Mesodermal cell (in vitro differentiated cells): ENCODE measurements at regions not wholly inside any gene's neighbourhood (a gene's known extent, or its start where the extent isn't known, plus 50 kb on each side); places are given as distances from the start of the nearest gene placed in this dataset.
"Not testable (repeated sequence)": the region's sequence is repeated elsewhere in the genome, so short reads cannot be mapped to it uniquely, and the experiment has no call there.

Experiments
- H3K27ac ChIP-seq: 2 replicates; pipeline ENCODE4 v1.7.0; 2013; ENCODE audit warnings: mild to moderate bottlenecking, low read depth, low read length, moderate library complexity; ENCODE audit not compliant: severe bottlenecking
- H3K36me3 ChIP-seq: 2 replicates; pipeline ENCODE4 v1.7.1; 2013; ENCODE audit warnings: mild to moderate bottlenecking, low read length, moderate library complexity; ENCODE audit not compliant: control insufficient read depth, insufficient read depth
- H3K4me1 ChIP-seq: one replicate; pipeline ENCODE4 v1.7.1; 2013; ENCODE audit warnings: mild to moderate bottlenecking, low read length; ENCODE audit not compliant: insufficient read depth, control insufficient read depth, poor library complexity, severe bottlenecking
- H3K4me3 ChIP-seq: 2 replicates; pipeline ENCODE4 v1.7.0; 2013; ENCODE audit warnings: low read length, control low read depth, mild to moderate bottlenecking; ENCODE audit not compliant: insufficient read depth, poor library complexity, severe bottlenecking; ENCODE audit errors: extremely low read depth
- H3K9me3 ChIP-seq: 2 replicates; pipeline ENCODE4 v1.7.1; 2013; ENCODE audit warnings: mild to moderate bottlenecking, low read length, moderate library complexity; ENCODE audit not compliant: control insufficient read depth
- WGBS, 2 experiments: methylation state at CpG; one replicate each; pipeline ENCODE4 v1.1.5; 2013; ENCODE audit warnings: missing lambda C conversion rate in 2 of 2; ENCODE audit not compliant: insufficient coverage in 2 of 2; 5-methylcytosine and 5-hydroxymethylcytosine counted together

DNA sequence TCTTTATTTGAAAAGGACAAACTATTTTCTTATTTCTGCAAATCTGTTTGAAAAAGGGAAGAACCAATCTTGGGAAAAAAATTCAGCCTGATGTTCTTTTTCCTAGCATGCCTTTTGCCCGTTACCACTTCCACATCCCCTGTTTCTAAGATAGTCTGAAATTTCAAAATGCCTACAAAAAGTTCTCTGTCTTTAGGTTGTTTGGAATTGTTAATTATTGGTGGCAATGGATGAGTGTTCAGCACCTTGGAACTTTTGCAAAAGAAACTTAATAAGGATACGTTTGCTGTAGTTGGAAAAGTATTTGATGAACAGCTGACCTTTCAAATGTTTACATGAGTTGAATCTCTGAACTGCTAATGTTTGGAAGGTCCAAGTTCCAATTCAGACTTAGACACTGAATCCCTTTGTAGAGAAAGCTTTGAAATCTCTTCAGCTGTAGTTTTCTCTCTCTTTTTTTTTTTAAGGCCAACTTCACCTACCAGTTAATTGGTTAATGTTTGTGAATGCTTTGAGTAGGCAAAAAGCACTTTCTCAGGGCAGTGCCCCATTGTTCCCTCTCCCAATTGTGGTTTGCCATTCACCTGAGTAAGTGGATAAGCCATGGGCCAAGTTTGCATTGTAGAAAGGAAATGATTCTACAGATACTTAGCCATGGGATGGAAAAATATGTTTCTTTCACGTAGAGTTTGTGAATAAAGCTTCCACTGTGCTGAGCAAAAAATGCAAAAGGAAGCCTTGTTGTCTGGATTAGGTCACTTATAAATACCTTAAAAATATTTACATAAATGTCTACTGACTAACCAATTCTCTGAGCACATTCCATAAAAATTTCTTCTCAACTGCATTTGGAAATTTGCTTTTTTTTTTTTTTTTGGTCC lies 156.4 kb upstream of the ELL2 start:
- no peak overlapping the region for H3K4me3 ChIP-seq
- no peaks in the 10 kb centered on the region for H3K36me3 ChIP-seq
- H3K9me3 ChIP-seq = no peaks in the 10 kb centered on the region
- 89 to 100% methylated on average over 1 of the region's 3 CpGs for WGBS, 2 experiments
- H3K4me1 ChIP-seq = no peaks in the 10 kb centered on the region
- no peak overlapping the region for H3K27ac ChIP-seq

DNA sequence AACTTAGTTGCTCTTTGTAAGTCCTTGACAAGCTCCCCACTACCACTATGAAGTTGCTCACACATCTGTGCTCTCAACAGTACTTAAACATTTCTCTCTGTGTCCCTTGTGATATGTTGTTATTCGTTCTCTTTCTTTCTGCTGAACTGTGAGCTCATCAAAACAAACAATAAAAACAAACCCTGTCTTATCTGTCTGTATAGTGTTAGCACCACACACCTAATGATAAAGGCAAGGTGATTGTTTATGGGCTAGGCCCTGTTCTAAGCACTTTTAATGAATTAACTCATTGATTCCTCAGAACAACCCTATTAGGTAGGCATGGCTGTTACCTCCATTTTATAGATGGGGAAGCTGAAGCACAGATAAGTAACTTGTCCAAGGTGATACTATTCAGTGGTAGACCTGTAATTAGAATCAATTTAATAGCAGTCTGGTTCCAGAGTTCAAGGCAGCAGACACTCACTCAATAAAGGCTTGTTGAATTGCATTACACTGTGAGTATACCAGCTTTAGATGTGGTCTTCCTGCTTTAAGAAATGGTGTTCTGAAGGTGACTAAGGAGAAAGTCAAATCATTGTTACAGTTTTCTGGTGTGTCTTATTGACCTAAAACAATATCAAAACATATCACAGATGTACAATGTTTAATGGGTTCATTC lies 153.6 kb upstream of the ELL2 start:
- Histone ChIP-seq H3K4me3 (no peak overlapping the region), H3K27ac (no peak overlapping the region), H3K36me3 (no peaks in the 10 kb centered on the region), H3K4me1 (no peaks in the 10 kb centered on the region), H3K9me3 (no peaks in the 10 kb centered on the region)
- no CpG with 5 or more reads among the region's 1 CpG for WGBS, 2 experiments

DNA sequence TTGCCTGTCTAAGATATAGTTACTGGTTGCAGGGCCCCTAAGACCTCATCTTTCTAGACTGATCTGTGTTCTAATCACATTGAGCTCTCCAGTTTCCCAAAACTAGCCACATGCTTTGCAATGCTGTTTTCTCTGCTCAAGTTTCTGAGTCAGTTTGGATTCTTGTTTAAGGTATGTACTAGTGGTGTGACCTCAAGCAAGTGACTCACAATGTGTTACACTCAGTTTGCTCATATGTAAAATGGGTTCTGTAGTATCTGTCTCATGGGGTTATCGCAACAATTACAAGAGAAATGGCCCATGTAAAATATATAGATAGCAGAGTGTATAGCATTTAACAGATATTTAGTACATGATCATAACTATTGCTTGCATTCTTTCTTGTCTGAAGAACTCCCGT lies 153.1 kb upstream of the ELL2 start:
- Histone ChIP-seq H3K4me1 (no peaks in the 10 kb centered on the region), H3K36me3 (no peaks in the 10 kb centered on the region), H3K27ac (no peak overlapping the region), H3K4me3 (no peak overlapping the region), H3K9me3 (no peaks in the 10 kb centered on the region)
- no CpG with 5 or more reads among the region's 2 CpGs for WGBS, 2 experiments

DNA sequence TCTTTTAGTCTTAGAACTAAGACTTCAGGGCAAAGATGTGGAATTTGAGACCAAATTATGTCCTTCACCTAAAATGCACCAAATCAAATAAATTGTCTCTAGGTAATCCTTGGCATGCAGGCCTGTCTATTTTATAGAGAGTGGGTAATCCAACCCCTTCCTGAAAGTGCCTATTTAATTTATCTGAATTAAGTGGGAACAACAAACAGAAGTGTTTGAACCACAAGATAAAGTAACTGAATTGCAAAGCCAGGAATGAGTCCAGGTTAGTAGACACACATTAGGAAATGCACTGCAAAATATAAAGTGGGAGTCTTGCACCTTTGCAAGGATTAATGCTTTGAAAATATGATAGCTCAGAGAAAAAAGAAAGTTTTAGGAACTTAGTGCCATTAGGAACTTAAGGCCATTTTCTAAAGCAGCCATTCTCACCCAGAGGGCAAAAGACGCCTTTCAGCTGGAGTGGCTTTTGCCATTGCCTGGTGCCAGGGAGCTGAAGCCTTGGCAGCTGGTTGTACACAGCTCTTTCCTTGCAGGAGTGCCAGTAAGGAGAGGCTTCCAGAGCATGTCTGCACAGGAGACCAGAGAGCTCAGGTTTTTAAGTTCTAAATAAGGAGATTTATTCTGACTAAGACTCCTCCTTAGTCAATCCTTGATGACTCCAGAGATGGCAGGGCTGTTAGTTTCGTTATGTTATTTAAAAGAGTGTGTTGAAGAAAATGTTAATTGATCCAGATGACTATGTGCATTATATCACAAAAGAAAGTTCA lies 151.7 kb upstream of the ELL2 start:
- H3K36me3 ChIP-seq = no peaks in the 10 kb centered on the region
- no peaks in the 10 kb centered on the region for H3K9me3 ChIP-seq
- H3K4me3 ChIP-seq = no peak overlapping the region
- H3K4me1 ChIP-seq = no peaks in the 10 kb centered on the region
- WGBS, 2 experiments = 80 to 83% methylated on average over 1 of the region's 2 CpGs
- H3K27ac ChIP-seq = no peak overlapping the region

DNA sequence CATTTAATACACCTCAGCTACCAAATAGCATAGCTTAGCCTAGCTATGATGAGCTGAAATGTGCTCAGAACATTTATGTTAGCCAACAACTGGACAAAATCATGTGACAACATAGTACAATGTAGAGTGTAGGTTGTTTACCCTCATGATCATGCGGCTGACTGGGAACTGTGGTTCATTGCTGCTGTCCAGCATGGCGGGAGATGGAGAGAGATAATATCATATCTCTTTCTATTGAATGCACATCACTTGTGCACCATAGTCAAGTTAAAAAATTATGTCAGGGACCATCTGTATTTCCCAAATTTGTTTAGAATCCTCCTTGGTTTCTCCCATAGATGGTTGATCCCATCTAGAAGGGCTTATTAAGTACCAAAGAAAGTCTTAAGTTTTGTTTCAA lies 151.1 kb upstream of the ELL2 start:
- Histone ChIP-seq H3K36me3 (no peaks in the 10 kb centered on the region), H3K4me3 (no peak overlapping the region), H3K9me3 (no peaks in the 10 kb centered on the region), H3K27ac (no peak overlapping the region), H3K4me1 (no peaks in the 10 kb centered on the region)
- WGBS, 2 experiments = no CpG with 5 or more reads among the region's 2 CpGs

DNA sequence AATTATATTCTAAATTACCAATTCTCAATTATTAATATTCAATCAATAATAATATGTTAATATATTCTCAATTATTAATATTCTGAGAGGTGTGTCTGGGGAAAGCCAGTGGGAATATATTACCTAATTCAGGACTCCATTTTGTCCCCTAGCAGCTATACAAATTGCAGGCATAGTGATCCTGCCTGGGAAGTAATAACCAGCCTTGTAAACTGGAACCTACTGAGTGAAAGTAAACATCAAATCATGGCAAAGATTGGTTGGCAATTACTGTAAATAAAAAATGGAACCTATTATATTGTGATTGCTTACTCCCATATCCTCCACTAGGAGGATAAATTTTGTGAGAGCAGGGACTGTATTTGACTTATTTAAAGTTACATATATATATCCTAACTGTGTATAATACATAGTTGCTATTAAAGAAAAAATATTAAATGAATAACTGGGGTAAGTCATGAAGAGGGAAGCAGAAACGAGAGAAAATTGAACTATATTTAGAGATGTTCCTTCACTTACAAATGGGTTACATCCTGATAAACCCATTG lies 150.5 kb upstream of the ELL2 start:
- no CpG with 5 or more reads among the region's 1 CpG for WGBS, 2 experiments
- Histone ChIP-seq H3K36me3 (no peaks in the 10 kb centered on the region), H3K9me3 (no peaks in the 10 kb centered on the region), H3K4me3 (no peak overlapping the region), H3K4me1 (no peaks in the 10 kb centered on the region), H3K27ac (no peak overlapping the region)

DNA sequence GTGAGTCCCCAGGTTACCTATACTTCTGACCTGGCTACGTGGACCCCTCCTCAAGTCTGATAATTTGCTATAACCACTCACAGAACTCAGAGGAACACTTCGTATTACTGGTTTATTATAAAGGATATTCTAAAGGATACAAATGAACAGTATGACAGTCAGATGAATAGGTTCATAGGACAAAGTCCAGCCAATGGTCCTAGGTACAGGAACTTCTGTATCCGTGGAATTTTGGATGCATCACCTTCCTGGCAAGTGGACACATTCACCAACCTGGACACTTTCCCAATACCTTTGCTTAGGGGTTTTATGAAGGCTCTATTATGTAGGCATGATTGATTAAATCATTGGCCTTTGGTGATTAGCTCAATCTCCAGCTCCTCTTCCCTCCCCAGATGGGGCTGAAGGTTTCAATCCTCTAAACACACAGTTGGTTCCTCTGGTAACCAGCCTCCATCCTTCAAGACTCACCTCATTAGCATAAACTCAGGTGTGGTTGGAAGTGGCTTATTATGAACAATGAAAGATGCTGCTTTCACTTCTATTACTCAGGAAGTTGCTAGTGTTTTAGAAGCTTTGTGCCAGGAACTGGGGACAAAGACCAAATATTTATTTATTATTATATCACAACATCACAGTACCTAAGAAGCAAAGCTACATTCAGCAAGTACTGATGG lies 149.6 kb upstream of the ELL2 start:
- Histone ChIP-seq H3K9me3 (no peaks in the 10 kb centered on the region), H3K4me3 (no peak overlapping the region), H3K27ac (no peak overlapping the region), H3K4me1 (no peaks in the 10 kb centered on the region), H3K36me3 (no peaks in the 10 kb centered on the region)
- 100% methylated on average over 1 to 2 of the region's 3 CpGs for WGBS, 2 experiments

DNA sequence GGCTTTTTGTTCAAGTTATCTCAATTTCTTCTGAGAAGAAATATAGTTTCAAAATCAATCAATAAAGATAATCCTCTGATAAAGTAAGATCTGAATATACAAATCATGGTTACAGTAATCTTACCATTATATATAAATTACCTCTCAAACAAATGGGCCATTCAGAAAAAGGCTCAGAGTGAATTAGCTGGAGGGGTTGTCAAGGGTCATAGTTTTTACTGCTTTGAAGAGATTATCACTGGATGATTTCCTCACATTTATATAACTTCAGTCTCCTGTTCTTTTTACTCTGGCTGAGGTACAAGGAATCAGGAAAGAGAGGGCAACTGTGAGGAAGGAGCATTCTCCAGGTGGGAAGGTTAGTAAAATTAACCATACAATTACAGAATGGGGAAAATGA lies 148.6 kb upstream of the ELL2 start:
- H3K36me3 ChIP-seq = no peaks in the 10 kb centered on the region
- no peaks in the 10 kb centered on the region for H3K9me3 ChIP-seq
- H3K27ac ChIP-seq = no peak overlapping the region
- no peak overlapping the region for H3K4me3 ChIP-seq
- H3K4me1 ChIP-seq = no peaks in the 10 kb centered on the region

DNA sequence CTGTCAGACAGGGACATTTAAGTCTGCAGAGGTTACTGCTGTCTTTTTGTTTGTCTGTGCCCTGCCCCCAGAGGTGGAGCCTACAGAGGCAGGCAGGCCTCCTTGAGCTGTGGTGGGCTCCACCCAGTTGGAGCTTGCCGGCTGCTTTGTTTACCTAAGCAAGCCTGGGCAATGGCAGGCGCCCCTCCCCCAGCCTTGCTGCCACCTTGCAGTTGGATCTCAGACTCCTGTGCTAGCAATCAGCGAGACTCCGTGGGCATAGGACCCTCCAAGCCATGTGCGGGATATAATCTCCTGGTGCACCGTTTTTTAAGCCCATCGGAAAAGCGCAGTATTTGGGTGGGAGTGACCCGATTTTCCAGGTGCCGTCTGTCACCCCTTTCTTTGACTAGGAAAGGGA lies 147.0 kb upstream of the ELL2 start:
- not testable (repeated sequence) for H3K4me3 ChIP-seq, H3K36me3 ChIP-seq, H3K27ac ChIP-seq, H3K4me1 ChIP-seq, H3K9me3 ChIP-seq
- 59 to 67% methylated on average over 1 to 4 of the region's 10 CpGs for WGBS, 2 experiments

DNA sequence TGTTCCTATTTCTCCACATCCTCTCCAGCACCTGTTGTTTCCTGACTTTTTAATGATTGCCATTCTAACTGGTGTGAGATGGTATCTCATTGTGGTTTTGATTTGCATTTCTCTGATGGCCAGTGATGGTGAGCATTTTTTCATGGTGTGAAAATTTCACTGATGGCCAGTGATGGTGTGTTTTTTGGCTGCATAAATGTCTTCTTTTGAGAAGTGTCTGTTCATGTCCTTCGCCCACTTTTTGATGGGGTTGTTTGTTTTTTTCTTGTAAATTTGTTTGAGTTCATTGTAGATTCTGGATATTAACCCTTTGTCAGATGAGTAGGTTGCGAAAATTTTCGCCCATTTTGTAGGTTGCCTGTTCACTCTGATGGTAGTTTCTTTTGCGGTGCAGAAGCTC lies 142.2 kb upstream of the ELL2 start:
- WGBS, 2 experiments = 100% methylated on average over 2 of the region's 4 CpGs; no CpG with 5 or more reads in 1 of the 2 experiments
- not testable (repeated sequence) for H3K4me1 ChIP-seq, H3K4me3 ChIP-seq, H3K36me3 ChIP-seq, H3K27ac ChIP-seq, H3K9me3 ChIP-seq
